ENCODE measurements at regions not wholly inside any gene's neighbourhood (a gene's known extent, or its start where the extent isn't known, plus 50 kb on each side); places are given as distances from the start of the nearest gene placed in this dataset.
"Not testable (repeated sequence)": the region's sequence is repeated elsewhere in the genome, so short reads cannot be mapped to it uniquely, and the experiment has no call there.

DNA sequence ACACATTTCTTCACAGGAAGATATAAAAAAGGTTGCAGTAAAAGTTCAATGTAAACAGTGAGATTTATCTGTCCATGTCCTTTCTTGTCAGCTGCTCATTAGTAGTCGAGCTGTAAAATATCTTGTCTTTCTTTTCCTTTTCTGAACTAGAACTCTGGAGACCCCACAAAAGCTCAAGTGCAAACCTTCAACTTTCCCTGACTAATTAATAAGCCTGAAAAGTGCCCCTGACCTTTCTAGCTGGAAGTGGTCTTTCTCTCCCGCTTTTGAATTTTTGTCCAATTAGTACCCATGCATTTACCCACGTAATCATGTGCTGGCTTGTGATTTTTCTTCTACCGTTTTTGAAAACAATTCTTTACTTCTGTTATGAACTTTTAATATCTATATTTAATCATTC lies 63.6 kb upstream of the EHBP1 start:
- Mint-ChIP-seq H3K4me1 (peaks cover 20% of the 10 kb centered on the region), H3K27ac (ENCODE audit: unreplicated experiment) (no peak overlapping the region)
- TF ChIP-seq, protein P1, sequence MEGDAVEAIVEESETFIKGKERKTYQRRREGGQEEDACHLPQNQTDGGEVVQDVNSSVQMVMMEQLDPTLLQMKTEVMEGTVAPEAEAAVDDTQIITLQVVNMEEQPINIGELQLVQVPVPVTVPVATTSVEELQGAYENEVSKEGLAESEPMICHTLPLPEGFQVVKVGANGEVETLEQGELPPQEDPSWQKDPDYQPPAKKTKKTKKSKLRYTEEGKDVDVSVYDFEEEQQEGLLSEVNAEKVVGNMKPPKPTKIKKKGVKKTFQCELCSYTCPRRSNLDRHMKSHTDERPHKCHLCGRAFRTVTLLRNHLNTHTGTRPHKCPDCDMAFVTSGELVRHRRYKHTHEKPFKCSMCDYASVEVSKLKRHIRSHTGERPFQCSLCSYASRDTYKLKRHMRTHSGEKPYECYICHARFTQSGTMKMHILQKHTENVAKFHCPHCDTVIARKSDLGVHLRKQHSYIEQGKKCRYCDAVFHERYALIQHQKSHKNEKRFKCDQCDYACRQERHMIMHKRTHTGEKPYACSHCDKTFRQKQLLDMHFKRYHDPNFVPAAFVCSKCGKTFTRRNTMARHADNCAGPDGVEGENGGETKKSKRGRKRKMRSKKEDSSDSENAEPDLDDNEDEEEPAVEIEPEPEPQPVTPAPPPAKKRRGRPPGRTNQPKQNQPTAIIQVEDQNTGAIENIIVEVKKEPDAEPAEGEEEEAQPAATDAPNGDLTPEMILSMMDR (conservative IDR thresholded peaks at IDR 0.05) = no peak

GRCh38 chr2:62641410-62641843 lies 64.1 kb upstream of the EHBP1 start:
- Mint-ChIP-seq H3K9me3 (peaks cover 8% of the 10 kb centered on the region), H3K36me3 (ENCODE audit: low read depth) (peaks cover 2% of the 10 kb centered on the region), H3K27ac (ENCODE audit: unreplicated experiment) (no peak overlapping the region), H3K27me3 (ENCODE audit: low read depth) (no peaks in the 10 kb centered on the region), H3K4me3 (no peak overlapping the region), H3K4me1 (peaks cover 20% of the 10 kb centered on the region)
- DNase-seq (ENCODE audit: low read depth, low spot score) = no peak
- TF ChIP-seq, protein P1 (conservative IDR thresholded peaks at IDR 0.05) = no peak

More for the DNA sequence above, 63.6 kb upstream of the EHBP1 start:
- H3K9me3 Mint-ChIP-seq = peaks cover 6% of the 10 kb centered on the region
- H3K4me3 Mint-ChIP-seq = no peak overlapping the region
- H3K36me3 Mint-ChIP-seq (ENCODE audit: low read depth) = peaks cover 2% of the 10 kb centered on the region
- DNase-seq (ENCODE audit: low read depth, low spot score) = no peak
- no peaks in the 10 kb centered on the region for H3K27me3 Mint-ChIP-seq (ENCODE audit: low read depth)

DNA sequence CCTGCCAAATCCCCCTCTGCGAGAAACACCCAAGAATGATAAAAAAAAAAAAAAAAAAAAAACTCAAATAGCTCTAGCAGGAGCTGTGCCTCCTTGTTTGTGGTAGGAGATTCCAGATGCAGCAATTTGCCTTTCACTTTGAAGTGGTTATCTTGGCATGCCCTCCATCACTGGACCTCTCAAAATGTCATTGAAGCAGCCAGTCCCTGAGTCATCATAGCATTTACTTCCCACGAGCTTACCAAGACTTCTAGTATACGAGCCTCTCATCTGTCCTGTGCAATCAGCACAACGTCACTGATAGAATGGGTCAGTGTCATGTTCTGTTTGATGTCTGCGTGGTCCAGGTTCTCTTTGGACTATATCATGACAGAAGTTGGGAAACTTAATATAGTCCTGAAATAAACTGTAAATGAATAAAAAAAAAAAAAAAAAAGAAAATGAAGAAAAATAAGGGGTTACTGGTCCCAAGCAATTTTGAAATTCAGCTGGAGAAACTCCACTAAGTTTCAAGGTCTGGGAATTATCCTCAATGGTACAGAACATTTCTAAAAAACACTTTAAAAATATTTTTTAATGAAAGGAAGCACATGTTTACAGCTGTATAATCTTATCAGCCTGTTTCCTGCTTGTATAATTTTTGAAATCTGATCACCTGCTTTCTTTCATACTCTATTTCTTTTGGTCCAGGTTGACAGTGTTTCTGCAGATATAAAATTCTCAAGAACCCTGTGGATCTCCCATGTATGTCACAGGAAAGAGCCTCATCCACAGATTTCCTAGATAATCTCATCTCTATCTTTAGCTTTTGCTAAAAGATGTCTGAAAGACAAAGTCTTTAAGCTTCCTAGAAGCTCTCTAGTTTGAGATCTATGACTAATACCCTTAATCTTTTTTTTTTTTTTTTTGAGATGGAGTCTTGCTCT lies 74.1 kb upstream of the EHBP1 start:
- Mint-ChIP-seq H3K4me3 (no peak overlapping the region), H3K27ac (ENCODE audit: unreplicated experiment) (no peak overlapping the region), H3K27me3 (ENCODE audit: low read depth) (peaks cover 2% of the 10 kb centered on the region), H3K4me1 (no peaks in the 10 kb centered on the region), H3K36me3 (ENCODE audit: low read depth) (peaks cover 16% of the 10 kb centered on the region), H3K9me3 (peaks cover 18% of the 10 kb centered on the region)
- TF ChIP-seq, protein P1 (conservative IDR thresholded peaks at IDR 0.05) = no peak
- no peak for DNase-seq (ENCODE audit: low read depth, low spot score)

GRCh38 chr2:62630206-62630605 lies 75.3 kb upstream of the EHBP1 start:
- H3K9me3 Mint-ChIP-seq = peaks cover 11% of the 10 kb centered on the region
- not testable (repeated sequence) for H3K4me3 Mint-ChIP-seq; DNase-seq (ENCODE audit: low read depth, low spot score); H3K27ac Mint-ChIP-seq (ENCODE audit: unreplicated experiment); H3K4me1 Mint-ChIP-seq; H3K27me3 Mint-ChIP-seq (ENCODE audit: low read depth)
- H3K36me3 Mint-ChIP-seq (ENCODE audit: low read depth) = peaks cover 13% of the 10 kb centered on the region

- H3K36me3 Mint-ChIP-seq (ENCODE audit: low read depth); H3K9me3 Mint-ChIP-seq; H3K4me3 Mint-ChIP-seq: not testable (repeated sequence)
Measured at GRCh38 chr2:62629310-62629709, 76.2 kb upstream of the EHBP1 start.

DNA sequence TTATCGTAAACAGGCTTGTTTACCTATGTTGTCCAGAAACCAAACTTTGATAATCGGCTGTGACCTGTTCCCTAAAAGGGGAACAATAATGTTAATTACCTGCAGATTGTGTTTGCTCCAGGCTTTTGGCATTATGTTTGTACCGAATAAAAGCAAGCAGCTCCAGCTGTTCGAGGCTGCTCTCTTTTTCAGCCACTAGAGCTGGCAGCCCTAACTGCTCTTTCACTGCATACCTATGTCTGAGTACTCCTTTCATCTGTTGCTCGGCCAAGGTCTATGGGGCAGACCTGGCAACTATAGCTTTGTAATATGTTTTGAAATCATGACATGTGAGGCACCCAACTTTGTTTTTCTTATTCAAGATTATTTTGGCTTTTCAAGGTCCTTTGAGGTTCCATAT lies 77.8 kb upstream of the EHBP1 start:
- no peak for DNase-seq (ENCODE audit: low read depth, low spot score)
- Mint-ChIP-seq H3K4me1 (no peaks in the 10 kb centered on the region), H3K27ac (ENCODE audit: unreplicated experiment) (no peak overlapping the region), H3K27me3 (ENCODE audit: low read depth) (no peaks in the 10 kb centered on the region), H3K4me3 (no peak overlapping the region), H3K36me3 (ENCODE audit: low read depth) (peaks cover 6% of the 10 kb centered on the region), H3K9me3 (peaks cover 6% of the 10 kb centered on the region)
- TF ChIP-seq, protein P1 (conservative IDR thresholded peaks at IDR 0.05) = no peak

More at GRCh38 chr2:62629310-62629709, 76.2 kb upstream of the EHBP1 start:
- H3K27me3 Mint-ChIP-seq (ENCODE audit: low read depth); H3K4me1 Mint-ChIP-seq; H3K27ac Mint-ChIP-seq (ENCODE audit: unreplicated experiment); DNase-seq (ENCODE audit: low read depth, low spot score): not testable (repeated sequence)

Data from neural crest cell (in vitro differentiated cells).